ENCODE measurements at regions not wholly inside any gene's neighbourhood (a gene's known extent, or its start where the extent isn't known, plus 50 kb on each side); places are given as distances from the start of the nearest gene placed in this dataset.

DNA sequence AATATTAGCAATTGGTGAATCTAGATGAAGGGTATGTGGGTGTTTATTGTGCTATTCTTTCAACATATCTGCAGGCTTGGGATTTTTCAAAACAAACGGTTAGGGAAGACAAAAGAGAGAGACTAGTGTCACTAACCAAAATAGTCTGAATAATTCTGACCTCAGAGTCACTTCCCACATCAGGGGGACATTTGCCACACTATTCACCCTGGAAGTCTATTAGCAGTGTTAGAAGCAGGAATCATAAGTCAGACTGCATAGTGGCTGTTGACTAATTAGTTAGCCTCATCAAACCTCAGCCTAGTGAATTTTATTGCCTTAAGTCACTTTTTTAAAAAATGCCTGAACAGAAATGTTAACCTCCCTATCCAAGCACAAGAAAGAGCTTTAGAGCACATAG lies 169.2 kb upstream of the RGMB start:
- TF ChIP-seq, protein P1, sequence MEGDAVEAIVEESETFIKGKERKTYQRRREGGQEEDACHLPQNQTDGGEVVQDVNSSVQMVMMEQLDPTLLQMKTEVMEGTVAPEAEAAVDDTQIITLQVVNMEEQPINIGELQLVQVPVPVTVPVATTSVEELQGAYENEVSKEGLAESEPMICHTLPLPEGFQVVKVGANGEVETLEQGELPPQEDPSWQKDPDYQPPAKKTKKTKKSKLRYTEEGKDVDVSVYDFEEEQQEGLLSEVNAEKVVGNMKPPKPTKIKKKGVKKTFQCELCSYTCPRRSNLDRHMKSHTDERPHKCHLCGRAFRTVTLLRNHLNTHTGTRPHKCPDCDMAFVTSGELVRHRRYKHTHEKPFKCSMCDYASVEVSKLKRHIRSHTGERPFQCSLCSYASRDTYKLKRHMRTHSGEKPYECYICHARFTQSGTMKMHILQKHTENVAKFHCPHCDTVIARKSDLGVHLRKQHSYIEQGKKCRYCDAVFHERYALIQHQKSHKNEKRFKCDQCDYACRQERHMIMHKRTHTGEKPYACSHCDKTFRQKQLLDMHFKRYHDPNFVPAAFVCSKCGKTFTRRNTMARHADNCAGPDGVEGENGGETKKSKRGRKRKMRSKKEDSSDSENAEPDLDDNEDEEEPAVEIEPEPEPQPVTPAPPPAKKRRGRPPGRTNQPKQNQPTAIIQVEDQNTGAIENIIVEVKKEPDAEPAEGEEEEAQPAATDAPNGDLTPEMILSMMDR (conservative IDR thresholded peaks at IDR 0.05): no peak
- no peak for TF ChIP-seq ZFX (IDR thresholded peaks at IDR 0.05)
- no peak overlapping the region for H3K27ac ChIP-seq

DNA sequence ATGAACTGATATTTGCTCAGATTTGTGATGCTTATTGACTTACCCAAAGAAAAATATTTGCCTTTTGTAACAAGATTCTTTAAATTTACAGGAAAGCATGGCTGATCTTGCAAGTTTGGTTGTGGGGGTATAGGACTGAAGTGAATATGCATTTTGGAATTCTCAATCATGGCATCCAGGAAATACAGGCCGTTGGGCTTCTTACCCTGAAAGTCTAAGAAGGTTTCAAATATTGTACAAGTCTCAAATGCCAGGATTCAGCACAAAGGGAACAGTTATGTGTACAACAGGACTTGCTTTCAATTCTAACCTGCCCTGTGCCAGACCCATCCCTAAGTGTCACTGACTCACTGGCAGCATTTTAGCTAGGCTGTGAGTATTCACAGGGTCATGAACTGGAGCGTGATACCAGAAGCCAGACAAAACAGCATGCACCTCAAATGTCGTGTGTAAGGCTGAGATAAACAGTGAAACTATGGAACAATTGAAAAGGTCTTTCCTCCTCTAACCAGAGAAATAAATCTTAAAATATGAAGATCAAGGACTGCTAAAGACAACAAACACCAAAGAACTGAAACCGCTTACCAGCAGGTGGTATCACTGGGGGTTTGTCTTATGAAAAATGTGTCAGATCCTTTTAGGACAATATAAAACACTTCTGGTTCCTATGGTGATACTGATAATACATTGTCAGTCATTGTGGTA lies 168.6 kb upstream of the RGMB start:
- TF ChIP-seq, protein P1 (conservative IDR thresholded peaks at IDR 0.05): no peak
- no peak for TF ChIP-seq ZFX (IDR thresholded peaks at IDR 0.05)
- no peak overlapping the region for H3K27ac ChIP-seq

DNA sequence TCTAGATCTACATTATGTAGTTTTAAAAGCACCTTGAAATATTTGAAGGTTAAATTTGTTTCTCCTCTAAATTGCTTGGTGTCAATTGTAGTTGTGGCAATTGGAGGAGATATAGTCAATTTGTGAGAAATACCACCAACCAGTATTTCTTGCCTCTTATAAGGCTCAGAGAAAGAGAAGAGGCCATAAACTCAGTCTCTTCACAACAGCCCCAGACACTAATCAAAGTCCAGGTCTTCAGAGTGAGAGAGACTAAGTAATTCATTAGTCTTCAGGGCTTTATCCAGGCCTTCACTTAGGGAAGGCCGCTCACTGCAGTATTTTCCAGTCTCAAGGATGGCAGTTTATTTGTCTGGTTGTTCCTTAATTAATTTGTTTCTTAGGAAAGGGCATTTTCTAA lies 168.0 kb upstream of the RGMB start:
- TF ChIP-seq ZFX (IDR thresholded peaks at IDR 0.05): no peak
- TF ChIP-seq, protein P1 (conservative IDR thresholded peaks at IDR 0.05): no peak
- no peak overlapping the region for H3K27ac ChIP-seq

DNA sequence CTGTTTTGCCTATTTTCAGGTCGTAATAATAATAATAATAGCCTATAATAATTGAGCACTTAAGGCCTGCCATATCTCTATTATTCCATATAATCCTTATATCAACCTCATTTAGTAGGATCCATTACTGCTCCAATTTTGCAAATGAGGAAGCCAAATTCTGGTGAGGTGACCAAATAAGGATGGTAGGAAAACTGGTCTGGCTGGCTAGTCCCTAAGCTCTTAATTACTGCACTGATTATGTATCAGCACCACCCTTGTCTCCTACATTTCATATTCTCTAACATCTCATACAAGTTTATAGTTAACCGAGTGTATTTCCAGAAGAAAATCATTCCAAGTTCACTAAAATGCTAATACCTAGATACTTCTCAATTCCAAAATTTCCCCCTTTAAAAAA lies 166.5 kb upstream of the RGMB start:
- TF ChIP-seq ZFX (IDR thresholded peaks at IDR 0.05): no peak
- TF ChIP-seq, protein P1 (conservative IDR thresholded peaks at IDR 0.05): no peak
- H3K27ac ChIP-seq: no peak overlapping the region

DNA sequence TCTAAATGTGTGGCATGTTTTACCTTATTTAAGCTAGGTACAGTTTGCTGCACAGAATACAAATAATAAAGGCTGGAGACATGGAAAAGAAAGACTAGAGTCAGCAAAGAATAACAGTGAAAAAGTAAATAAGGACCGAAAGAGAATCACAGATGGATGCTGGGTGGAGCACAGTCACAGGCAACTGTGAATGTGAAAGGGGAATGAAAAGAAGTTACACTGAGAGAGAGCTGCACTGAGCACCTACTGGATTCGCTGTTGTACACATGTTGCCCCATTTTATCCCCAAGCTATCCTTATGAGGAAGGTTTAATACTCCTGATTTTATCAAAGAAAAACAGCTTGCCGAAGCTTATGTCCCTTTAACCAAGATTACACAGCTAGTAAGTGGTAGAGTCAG lies 165.4 kb upstream of the RGMB start:
- TF ChIP-seq, protein P1 (conservative IDR thresholded peaks at IDR 0.05): no peak
- TF ChIP-seq ZFX (IDR thresholded peaks at IDR 0.05): no peak
- H3K27ac ChIP-seq: no peak overlapping the region

GRCh38 chr5:98614341-98614740 lies 159.1 kb upstream of the RGMB start:
- no peak for TF ChIP-seq ZFX (IDR thresholded peaks at IDR 0.05)
- TF ChIP-seq, protein P1 (conservative IDR thresholded peaks at IDR 0.05): no peak

GRCh38 chr5:98621821-98622220 lies 151.6 kb upstream of the RGMB start:
- H3K27ac ChIP-seq: no peak overlapping the region
- TF ChIP-seq, protein P1 (conservative IDR thresholded peaks at IDR 0.05): no peak

More at GRCh38 chr5:98614341-98614740, 159.1 kb upstream of the RGMB start:
- H3K27ac ChIP-seq: no peak overlapping the region

All from C4-2B (cell line).